ENCODE measurements at regions not wholly inside any gene's neighbourhood (a gene's known extent, or its start where the extent isn't known, plus 50 kb on each side); places are given as distances from the start of the nearest gene placed in this dataset.
A peak's percentile ranks its signal among the peaks of the same experiment; 100 is the strongest.
"Not testable (repeated sequence)": the region's sequence is repeated elsewhere in the genome, so short reads cannot be mapped to it uniquely, and the experiment has no call there.

DNA sequence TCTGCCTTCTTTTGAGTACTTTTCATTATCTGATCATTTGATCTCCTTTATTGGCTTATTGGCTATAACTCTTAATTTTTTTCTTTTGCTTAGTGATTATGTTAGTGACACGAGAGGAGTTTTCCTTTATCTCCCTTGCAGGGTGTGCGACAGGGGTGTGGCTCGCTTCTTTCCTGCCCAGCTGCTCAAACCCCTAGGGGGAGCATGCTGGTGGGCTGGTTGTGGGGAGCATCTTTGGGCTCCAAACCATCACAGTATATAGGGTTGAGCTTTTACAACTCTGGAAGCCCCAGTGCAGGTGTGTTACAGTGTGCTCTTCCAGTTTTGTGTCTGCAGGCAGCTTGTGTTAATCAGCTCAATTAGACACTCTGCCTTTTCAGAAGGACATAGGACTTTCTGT lies 357.0 kb upstream of the TMEFF2 start:
- no peak for DNase-seq

DNA sequence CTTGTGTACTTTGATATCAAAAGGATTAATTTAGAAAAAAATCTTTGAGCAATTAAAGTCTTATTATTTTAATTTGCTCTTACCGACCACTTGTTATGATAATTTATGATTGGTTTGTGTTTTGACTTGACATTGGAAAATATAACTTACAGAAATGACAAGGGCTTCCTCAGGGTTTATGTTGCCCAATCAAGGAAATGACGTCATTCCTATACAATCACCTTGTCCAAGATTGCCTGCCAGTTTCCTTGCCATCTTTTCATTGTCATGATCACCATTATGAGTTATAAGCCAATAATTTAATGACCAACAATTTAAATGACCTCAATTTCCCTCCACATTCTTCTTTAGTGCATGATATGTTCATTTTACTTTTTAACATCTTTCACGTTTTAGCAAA lies 351.8 kb upstream of the TMEFF2 start:
- DNase-seq = no peak

DNA sequence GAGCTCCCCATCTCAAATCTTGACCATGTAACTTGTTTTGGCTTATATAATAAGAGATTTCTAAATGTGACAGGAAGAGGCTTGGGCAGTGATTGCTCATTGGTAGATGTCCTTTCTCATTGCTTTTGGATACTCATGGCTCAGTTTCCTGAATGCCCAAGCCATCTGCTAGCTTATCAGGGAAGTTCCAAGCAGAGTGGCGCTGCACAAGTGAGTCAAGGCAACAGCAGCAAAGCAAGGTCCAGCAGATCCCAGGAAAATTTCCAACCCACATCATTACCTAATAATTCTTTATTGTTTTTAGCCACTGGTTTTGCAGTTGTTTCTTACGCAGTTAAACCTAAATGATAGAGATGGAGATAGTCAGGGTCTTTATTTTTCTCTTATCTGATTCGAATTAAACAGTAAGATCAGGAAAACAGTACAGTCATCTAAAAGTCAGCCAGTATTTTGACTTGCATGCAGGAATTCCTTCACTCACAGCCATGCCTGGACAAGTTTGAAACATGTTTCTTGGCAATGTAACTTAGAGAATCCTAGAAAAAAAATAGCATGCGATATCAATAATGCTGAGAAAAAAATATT lies 349.7 kb upstream of the TMEFF2 start:
- no peak for DNase-seq

- not testable (repeated sequence) for DNase-seq
These were observed 347.7 kb upstream of the TMEFF2 start for GRCh38 chr2:192542148-192543066.

GRCh38 chr2:192539306-192539705 lies 344.6 kb upstream of the TMEFF2 start:
- DNase-seq = no peak

DNA sequence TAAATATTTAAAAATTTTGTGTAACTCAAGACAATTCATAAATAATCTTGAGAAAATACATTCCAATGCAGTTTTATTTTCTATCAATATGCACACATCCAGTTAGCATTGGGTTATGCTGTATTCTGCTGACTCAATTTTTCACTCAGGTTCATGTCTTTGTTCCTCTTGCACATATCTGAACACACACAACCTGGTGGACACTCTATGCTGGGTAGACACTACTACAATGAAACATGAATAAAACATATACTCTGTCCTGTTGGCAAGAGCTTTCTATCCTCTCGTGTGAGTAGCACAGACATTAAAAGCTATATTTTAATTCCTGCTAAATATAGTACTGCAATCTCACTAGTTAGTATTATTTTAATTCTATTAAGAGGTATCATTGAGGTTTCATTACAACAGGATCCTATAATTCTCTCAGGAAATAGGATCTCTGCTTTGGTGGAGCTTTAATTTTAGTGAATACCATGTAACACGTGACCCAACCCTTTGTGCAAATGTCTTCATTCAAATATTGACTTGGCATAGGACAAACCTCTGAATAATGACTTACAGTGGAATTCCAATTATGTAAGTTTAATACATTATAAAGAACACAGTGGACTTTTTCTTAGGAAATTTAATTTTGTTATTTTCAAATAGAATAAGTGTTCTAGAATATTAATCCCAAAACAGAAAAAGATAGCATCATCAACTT lies 342.3 kb upstream of the TMEFF2 start:
- no peak for DNase-seq

GRCh38 chr2:192535956-192536921 lies 341.5 kb upstream of the TMEFF2 start:
- no peak for DNase-seq

GRCh38 chr2:192534072-192534471 lies 339.3 kb upstream of the TMEFF2 start:
- no peak for DNase-seq

- not testable (repeated sequence) for DNase-seq
These were observed 330.0 kb upstream of the TMEFF2 start for GRCh38 chr2:192524642-192525251.

- DNase-seq = not testable (repeated sequence)
These were observed 329.5 kb upstream of the TMEFF2 start for GRCh38 chr2:192524214-192524613.

GRCh38 chr2:192515937-192516336 lies 321.2 kb upstream of the TMEFF2 start:
- DNase-seq = no peak

DNA sequence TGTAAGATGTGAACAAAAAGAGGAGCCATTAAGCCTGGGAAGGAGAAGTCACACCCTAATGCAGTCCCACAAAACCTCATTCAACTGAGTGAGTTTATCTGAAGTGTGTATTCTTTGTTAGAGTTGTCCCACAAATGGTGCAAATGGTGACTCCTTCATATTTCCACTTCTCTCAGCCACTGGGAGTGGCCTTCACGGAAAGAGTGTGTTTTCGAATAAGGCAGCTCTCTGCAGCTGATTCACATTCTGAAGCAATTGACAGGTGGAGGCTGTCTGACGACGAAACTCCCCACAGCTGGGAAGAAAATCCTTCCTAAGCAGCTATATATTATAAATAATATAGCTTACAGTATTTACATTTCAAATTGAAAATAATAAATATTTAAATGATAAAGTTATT lies 318.8 kb upstream of the TMEFF2 start:
- DNase-seq = no peak

DNA sequence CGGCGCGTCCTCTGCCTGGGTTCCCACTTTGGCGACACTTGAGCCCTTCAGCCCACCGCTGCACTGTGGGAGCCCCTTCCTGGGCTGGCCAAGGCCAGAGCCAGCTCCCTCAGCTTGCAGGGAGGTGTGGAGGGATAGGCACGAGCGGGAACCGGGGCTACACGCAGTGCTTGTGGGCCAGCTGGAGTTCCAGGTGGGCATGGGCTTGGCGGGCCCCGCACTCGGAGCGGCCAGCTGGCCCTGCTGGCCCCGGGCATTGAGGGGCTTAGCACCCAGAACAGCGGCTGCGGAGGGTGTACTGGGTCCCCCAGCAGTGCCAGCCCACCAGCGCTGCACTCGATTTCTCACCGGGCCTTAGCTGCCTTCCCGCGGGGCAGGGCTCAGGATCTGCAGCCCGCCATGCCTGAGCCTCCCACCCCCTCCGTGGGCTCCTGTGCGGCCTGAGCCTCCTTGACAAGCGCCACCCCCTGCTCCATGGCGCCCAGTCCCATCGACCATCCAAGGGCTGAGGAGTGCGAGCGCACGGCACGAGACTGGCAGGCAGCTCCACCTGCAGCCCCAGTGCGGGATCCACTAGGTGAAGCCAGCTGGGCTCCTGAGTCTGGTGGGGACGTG lies 313.2 kb upstream of the TMEFF2 start:
- DNase-seq = not testable (repeated sequence)

- DNase-seq = peak; percentile 8 to 52
These were observed 305.9 kb upstream of the TMEFF2 start for GRCh38 chr2:192500550-192501200.

GRCh38 chr2:192499476-192499875 lies 304.7 kb upstream of the TMEFF2 start:
- DNase-seq = no peak

GRCh38 chr2:192498747-192499146 lies 304.0 kb upstream of the TMEFF2 start:
- no peak for DNase-seq

GRCh38 chr2:192488158-192488557 lies 293.4 kb upstream of the TMEFF2 start:
- not testable (repeated sequence) for DNase-seq

DNA sequence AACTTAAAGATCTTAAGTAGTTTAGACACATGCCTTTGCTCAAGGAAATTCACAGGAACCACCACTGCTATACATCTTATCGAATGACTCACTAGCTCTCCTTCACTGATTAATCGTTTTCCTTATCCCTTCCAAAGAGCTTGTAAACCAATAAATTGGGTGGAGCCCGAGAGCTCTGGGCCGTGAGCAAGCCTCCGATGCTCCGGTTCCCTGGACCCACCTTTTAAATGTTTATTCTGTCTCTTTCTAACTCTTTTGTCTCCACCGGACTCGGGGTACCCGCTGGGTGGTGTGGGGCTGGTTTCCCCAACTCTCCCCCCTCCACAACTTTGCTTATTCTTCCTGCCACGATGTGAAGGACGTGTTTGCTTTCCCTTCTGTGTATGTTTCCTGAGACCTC lies 292.9 kb upstream of the TMEFF2 start:
- no peak for DNase-seq

GRCh38 chr2:192484903-192485302 lies 290.2 kb upstream of the TMEFF2 start:
- no peak for DNase-seq

DNA sequence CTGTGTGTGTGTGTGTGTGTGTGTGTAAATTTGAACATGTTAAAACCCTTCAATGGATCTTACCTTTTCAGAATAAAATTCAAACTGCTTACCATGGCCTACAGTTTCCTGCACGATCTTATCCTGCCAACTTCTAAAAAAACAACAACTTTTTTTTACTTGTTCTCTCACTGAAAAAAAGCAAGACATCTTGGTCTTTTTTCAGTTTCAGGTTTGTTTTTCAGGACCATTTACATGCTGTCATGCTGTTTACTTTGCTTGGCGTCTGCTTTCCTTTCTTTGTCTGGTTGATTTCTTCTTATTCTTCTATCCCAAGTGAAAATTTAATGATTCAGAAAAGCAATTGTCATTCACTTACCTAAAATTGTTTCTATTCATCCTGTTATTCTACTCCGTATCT lies 286.3 kb upstream of the TMEFF2 start:
- DNase-seq = no peak

GRCh38 chr2:192473331-192473730 lies 278.6 kb upstream of the TMEFF2 start:
- no peak for DNase-seq
